ENCODE measurements at regions not wholly inside any gene's neighbourhood (a gene's known extent, or its start where the extent isn't known, plus 50 kb on each side); places are given as distances from the start of the nearest gene placed in this dataset.

- no TSS peak for BruUV-seq (replicated peaks)
- intact Hi-C loops (cut with micrococcal nuclease; ENCODE audit: unreplicated experiment), result no loop called here
Observed at GRCh38 chr2:23123686-23124085, 261.3 kb upstream of the KLHL29 start.

GRCh38 chr2:23124214-23124750 is 260.7 kb upstream of the KLHL29 start:
- no peaks in the 10 kb centered on the region; the same call in 1 of the 2 replicates for H3K27me3 ChIP-seq (replicated peaks; ENCODE audit: control insufficient read depth, insufficient read depth, low read length)
- DNase-seq, result no peak
- Mint-ChIP-seq H3K36me3 (ENCODE audit: insufficient read depth, unreplicated experiment) (no peaks in the 10 kb centered on the region), H3K27me3 (ENCODE audit: insufficient read depth, unreplicated experiment) (no peaks in the 10 kb centered on the region), H3K9me3 (ENCODE audit: unreplicated experiment) (peaks cover 8% of the 10 kb centered on the region), H3K4me1 (ENCODE audit: low read depth, unreplicated experiment) (peaks cover 6% of the 10 kb centered on the region), H3K27ac (ENCODE audit: unreplicated experiment) (no peak overlapping the region), H3K4me3 (ENCODE audit: unreplicated experiment) (no peak overlapping the region)
- ChIA-PET CTCF (no interaction called here), POLR2A (no interaction called here)
- no peak overlapping the region for H3K4me3 ChIP-seq (ENCODE audit: low read depth, low read length)
- 0 out of 2 replicates have a peak, but pooled peaks cover 3% of the 10 kb centered on the region for H3K9me3 ChIP-seq
- intact Hi-C loops (cut with micrococcal nuclease; ENCODE audit: unreplicated experiment), result no loop called here
- no peak for TF ChIP-seq CTCF (IDR thresholded peaks at IDR 0.05; ENCODE audit: insufficient read depth in 1 of 2, low read depth in 1 of 2, low read length in 1 of 2, severe bottlenecking in 1 of 2, unreplicated experiment in 1 of 2)
- H3K36me3 ChIP-seq (ENCODE audit: control insufficient read depth, insufficient read depth, low read length), result no peaks in the 10 kb centered on the region
- peaks cover 24% of the 10 kb centered on the region for H3K4me1 ChIP-seq
- no TSS peak for BruUV-seq (replicated peaks)

More at GRCh38 chr2:23123686-23124085, 261.3 kb upstream of the KLHL29 start:
- no peaks in the 10 kb centered on the region; the same call in 1 of the 2 replicates for H3K27me3 ChIP-seq (replicated peaks; ENCODE audit: control insufficient read depth, insufficient read depth, low read length)
- H3K4me3 ChIP-seq (ENCODE audit: low read depth, low read length), result no peak overlapping the region
- H3K27me3 Mint-ChIP-seq (ENCODE audit: insufficient read depth, unreplicated experiment), result no peaks in the 10 kb centered on the region
- no peak overlapping the region for H3K4me3 Mint-ChIP-seq (ENCODE audit: unreplicated experiment)
- peaks cover 6% of the 10 kb centered on the region for H3K4me1 Mint-ChIP-seq (ENCODE audit: low read depth, unreplicated experiment)
- H3K4me1 ChIP-seq, result peaks cover 24% of the 10 kb centered on the region
- no peak overlapping the region for H3K27ac Mint-ChIP-seq (ENCODE audit: unreplicated experiment)
- ChIA-PET POLR2A (no interaction called here), CTCF (no interaction called here)
- DNase-seq, result no peak
- no peak for TF ChIP-seq CTCF (IDR thresholded peaks at IDR 0.05; ENCODE audit: insufficient read depth in 1 of 2, low read depth in 1 of 2, low read length in 1 of 2, severe bottlenecking in 1 of 2, unreplicated experiment in 1 of 2)
- H3K9me3 ChIP-seq, result no peaks in the 10 kb centered on the region
- peaks cover 8% of the 10 kb centered on the region for H3K9me3 Mint-ChIP-seq (ENCODE audit: unreplicated experiment)
- H3K36me3 Mint-ChIP-seq (ENCODE audit: insufficient read depth, unreplicated experiment), result no peaks in the 10 kb centered on the region
- no peaks in the 10 kb centered on the region for H3K36me3 ChIP-seq (ENCODE audit: control insufficient read depth, insufficient read depth, low read length)

- POLR2A ChIA-PET, result no interaction called here
- BruUV-seq (replicated peaks), result no TSS peak
Observed at GRCh38 chr2:23127465-23127864, 257.5 kb upstream of the KLHL29 start.

More at GRCh38 chr2:23127465-23127864, 257.5 kb upstream of the KLHL29 start:
- H3K9me3 ChIP-seq, result 0 out of 2 replicates have a peak, but pooled peaks cover 3% of the 10 kb centered on the region
- no peaks in the 10 kb centered on the region for H3K36me3 Mint-ChIP-seq (ENCODE audit: insufficient read depth, unreplicated experiment)
- no peak overlapping the region for H3K4me3 Mint-ChIP-seq (ENCODE audit: unreplicated experiment)
- H3K9me3 Mint-ChIP-seq (ENCODE audit: unreplicated experiment), result no peaks in the 10 kb centered on the region
- H3K4me1 Mint-ChIP-seq (ENCODE audit: low read depth, unreplicated experiment), result peaks cover under 1% of the 10 kb centered on the region
- no peak for DNase-seq
- no peak overlapping the region for H3K4me3 ChIP-seq (ENCODE audit: low read depth, low read length)
- CTCF ChIA-PET, result no interaction called here
- peaks cover 20% of the 10 kb centered on the region for H3K4me1 ChIP-seq
- intact Hi-C loops (cut with micrococcal nuclease; ENCODE audit: unreplicated experiment), result no loop called here
- no peaks in the 10 kb centered on the region; the same call in 1 of the 2 replicates for H3K27me3 ChIP-seq (replicated peaks; ENCODE audit: control insufficient read depth, insufficient read depth, low read length)
- H3K27ac Mint-ChIP-seq (ENCODE audit: unreplicated experiment), result no peak overlapping the region
- H3K27me3 Mint-ChIP-seq (ENCODE audit: insufficient read depth, unreplicated experiment), result no peaks in the 10 kb centered on the region
- no peaks in the 10 kb centered on the region for H3K36me3 ChIP-seq (ENCODE audit: control insufficient read depth, insufficient read depth, low read length)
- no peak for TF ChIP-seq CTCF (IDR thresholded peaks at IDR 0.05; ENCODE audit: insufficient read depth in 1 of 2, low read depth in 1 of 2, low read length in 1 of 2, severe bottlenecking in 1 of 2, unreplicated experiment in 1 of 2)

Data from Caco-2 (cell line).